PFSK-1 (cell line): ENCODE measurements at regions not wholly inside any gene's neighbourhood (a gene's known extent, or its start where the extent isn't known, plus 50 kb on each side); places are given as distances from the start of the nearest gene placed in this dataset.

ENCODE experiments used
- POLR2AphosphoS5 ChIP-seq: IDR thresholded peaks from 2 replicates; pipeline ENCODE4 v1.6.1; 2012; ENCODE audit warnings: low read depth, mild to moderate bottlenecking, control low read depth, low read length, moderate library complexity
- REST ChIP-seq, 2 experiments: IDR thresholded peaks; 2 replicates each; pipeline versions ENCODE4 v1.6.1 to v1.8.0; 2011 to 2012; ENCODE audit warnings: low read depth in 2 of 2, low read length in 2 of 2, control low read depth in 1 of 2, inconsistent platforms in 1 of 2, mild to moderate bottlenecking in 1 of 2, moderate library complexity in 1 of 2; ENCODE audit not compliant: insufficient read depth in 1 of 2

- no peak for TF ChIP-seq POLR2AphosphoS5
- TF ChIP-seq REST (IDR thresholded peaks at IDR 0.05; ENCODE audit: insufficient read depth in 1 of 2, low read depth in 2 of 2, low read length in 2 of 2), result no peak
These were observed 189.7 kb upstream of the CDKN3 start for GRCh38 chr14:54207075-54207474.
